PC-9 (cell line): ENCODE measurements at regions not wholly inside any gene's neighbourhood (a gene's known extent, or its start where the extent isn't known, plus 50 kb on each side); places are given as distances from the start of the nearest gene placed in this dataset.

ENCODE experiments used
- EZH2 ChIP-seq: fragments of 200-600 bp; sonication (generic); IDR thresholded peaks from 2 replicates; pipeline ENCODE4 v1.8.0; 2017; ENCODE audit warnings: antibody characterized with exemption, low read depth
- TF ChIP-seq, protein P1 (sequence below): fragments of 200-600 bp; sonication (generic); conservative IDR thresholded peaks from 2 replicates; pipeline ENCODE4 v1.6.1; 2017; ENCODE audit warnings: mixed run types, antibody characterized with exemption, mild to moderate bottlenecking, moderate library complexity

DNA sequence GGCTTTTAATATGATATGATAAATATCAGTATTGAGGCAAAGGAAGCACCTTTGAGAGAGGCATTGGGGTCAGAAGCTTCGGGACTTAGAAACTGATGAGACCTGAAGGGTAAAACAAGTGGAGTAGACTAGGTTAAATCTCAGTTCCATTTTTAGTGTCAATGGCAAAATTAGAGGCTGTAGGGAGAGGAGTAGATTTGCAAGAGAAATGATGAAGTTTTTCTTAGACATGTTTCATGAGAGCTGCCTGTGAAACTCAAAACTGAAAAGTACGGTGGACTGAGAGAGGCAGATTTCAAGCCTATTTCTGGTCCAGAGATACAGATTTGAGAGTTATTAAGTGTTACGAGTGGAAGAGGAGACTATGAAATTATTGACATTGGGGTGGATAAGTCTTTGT is 278.5 kb downstream of the TAF11L14 start:
- TF ChIP-seq, protein P1, sequence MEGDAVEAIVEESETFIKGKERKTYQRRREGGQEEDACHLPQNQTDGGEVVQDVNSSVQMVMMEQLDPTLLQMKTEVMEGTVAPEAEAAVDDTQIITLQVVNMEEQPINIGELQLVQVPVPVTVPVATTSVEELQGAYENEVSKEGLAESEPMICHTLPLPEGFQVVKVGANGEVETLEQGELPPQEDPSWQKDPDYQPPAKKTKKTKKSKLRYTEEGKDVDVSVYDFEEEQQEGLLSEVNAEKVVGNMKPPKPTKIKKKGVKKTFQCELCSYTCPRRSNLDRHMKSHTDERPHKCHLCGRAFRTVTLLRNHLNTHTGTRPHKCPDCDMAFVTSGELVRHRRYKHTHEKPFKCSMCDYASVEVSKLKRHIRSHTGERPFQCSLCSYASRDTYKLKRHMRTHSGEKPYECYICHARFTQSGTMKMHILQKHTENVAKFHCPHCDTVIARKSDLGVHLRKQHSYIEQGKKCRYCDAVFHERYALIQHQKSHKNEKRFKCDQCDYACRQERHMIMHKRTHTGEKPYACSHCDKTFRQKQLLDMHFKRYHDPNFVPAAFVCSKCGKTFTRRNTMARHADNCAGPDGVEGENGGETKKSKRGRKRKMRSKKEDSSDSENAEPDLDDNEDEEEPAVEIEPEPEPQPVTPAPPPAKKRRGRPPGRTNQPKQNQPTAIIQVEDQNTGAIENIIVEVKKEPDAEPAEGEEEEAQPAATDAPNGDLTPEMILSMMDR = no peak
- TF ChIP-seq EZH2 = no peak
